Vagina (tissue), 2 donors: ENCODE measurements at regions not wholly inside any gene's neighbourhood (a gene's known extent, or its start where the extent isn't known, plus 50 kb on each side); places are given as distances from the start of the nearest gene placed in this dataset.

Experiments
- DNase-seq, 2 donors: peaks; one replicate each; pipeline ENCODE4 v3.0.0-alpha.2; 2017; ENCODE audit errors: extremely low spot score in 2 of 2
- H3K27ac ChIP-seq: fragments of 200-600 bp; sonication (generic); one replicate; pipeline ENCODE4 v1.5.1; 2019
- H3K27me3 ChIP-seq: fragments of 200-600 bp; sonication (generic); one replicate; pipeline ENCODE4 v1.5.1; 2019
- H3K36me3 ChIP-seq, 2 donors: fragments of 200-600 bp; sonication (generic); one replicate each; pipeline ENCODE4 v1.5.1; 2017 to 2019
- H3K4me1 ChIP-seq: fragments of 200-600 bp; sonication (generic); one replicate; pipeline ENCODE4 v1.5.1; 2019
- H3K4me3 ChIP-seq, 2 donors: fragments of 200-600 bp; sonication (generic); 1 replicate in 1 of 2; 2 replicates in 1 of 2; pipeline ENCODE4 v1.5.1; 2016 to 2019
- H3K9me3 ChIP-seq: fragments of 200-600 bp; sonication (generic); one replicate; pipeline ENCODE4 v1.5.1; 2019
- POLR2A ChIP-seq, 2 donors: fragments of 450-650 bp; IDR thresholded peaks; one replicate each; pipeline ENCODE4 v1.6.1; 2017; ENCODE audit warnings: antibody characterized with exemption in 2 of 2, mild to moderate bottlenecking in 2 of 2, moderate library complexity in 2 of 2
- POLR2AphosphoS5 ChIP-seq, 2 donors: sonication (generic); formaldehyde crosslinking; IDR thresholded peaks; one replicate each; pipeline ENCODE4 v1.9.0; 2017; ENCODE audit warnings: antibody characterized with exemption in 2 of 2, mild to moderate bottlenecking in 2 of 2, low read depth in 1 of 2; ENCODE audit not compliant: insufficient read depth in 1 of 2
- intact Hi-C: fragments of 100-400 bp; cut with DNase I; formaldehyde crosslinking; loops from one replicate; pipeline ENCODE4 v1.15.1; 2023
- TF ChIP-seq, protein P1 (sequence below), 3 experiments: fragments of 450-650 bp in 2 of 3; fragments of 200-600 bp in 1 of 3; sonication (generic) in 1 of 3; IDR thresholded peaks; one replicate each; pipeline ENCODE4 v1.5.1; 2017 to 2019; ENCODE audit warnings: antibody characterized with exemption in 3 of 3, mild to moderate bottlenecking in 2 of 3, moderate library complexity in 2 of 3

GRCh38 chr6:98116455-98116854, 717.9 kb upstream of the POU3F2 start:
- Histone ChIP-seq H3K4me1 (no peaks in the 10 kb centered on the region), H3K9me3 (no peaks in the 10 kb centered on the region), H3K27ac (no peak overlapping the region), H3K36me3 (no peaks in the 10 kb centered on the region), H3K4me3 (no peak overlapping the region), H3K27me3 (no peaks in the 10 kb centered on the region)
- DNase-seq: no peak
- intact Hi-C loops: no loop called here
- TF ChIP-seq POLR2A (IDR thresholded peaks at IDR 0.05): no peak
- TF ChIP-seq, protein P1, sequence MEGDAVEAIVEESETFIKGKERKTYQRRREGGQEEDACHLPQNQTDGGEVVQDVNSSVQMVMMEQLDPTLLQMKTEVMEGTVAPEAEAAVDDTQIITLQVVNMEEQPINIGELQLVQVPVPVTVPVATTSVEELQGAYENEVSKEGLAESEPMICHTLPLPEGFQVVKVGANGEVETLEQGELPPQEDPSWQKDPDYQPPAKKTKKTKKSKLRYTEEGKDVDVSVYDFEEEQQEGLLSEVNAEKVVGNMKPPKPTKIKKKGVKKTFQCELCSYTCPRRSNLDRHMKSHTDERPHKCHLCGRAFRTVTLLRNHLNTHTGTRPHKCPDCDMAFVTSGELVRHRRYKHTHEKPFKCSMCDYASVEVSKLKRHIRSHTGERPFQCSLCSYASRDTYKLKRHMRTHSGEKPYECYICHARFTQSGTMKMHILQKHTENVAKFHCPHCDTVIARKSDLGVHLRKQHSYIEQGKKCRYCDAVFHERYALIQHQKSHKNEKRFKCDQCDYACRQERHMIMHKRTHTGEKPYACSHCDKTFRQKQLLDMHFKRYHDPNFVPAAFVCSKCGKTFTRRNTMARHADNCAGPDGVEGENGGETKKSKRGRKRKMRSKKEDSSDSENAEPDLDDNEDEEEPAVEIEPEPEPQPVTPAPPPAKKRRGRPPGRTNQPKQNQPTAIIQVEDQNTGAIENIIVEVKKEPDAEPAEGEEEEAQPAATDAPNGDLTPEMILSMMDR (IDR thresholded peaks at IDR 0.05): no peak
- TF ChIP-seq POLR2AphosphoS5 (IDR thresholded peaks at IDR 0.05; ENCODE audit: insufficient read depth in 1 of 2, low read depth in 1 of 2): no peak

- Histone ChIP-seq H3K4me3 (no peak overlapping the region), H3K27ac (no peak overlapping the region), H3K36me3 (no peaks in the 10 kb centered on the region), H3K27me3 (no peaks in the 10 kb centered on the region), H3K4me1 (no peaks in the 10 kb centered on the region), H3K9me3 (no peaks in the 10 kb centered on the region)
- intact Hi-C loops: no loop called here
- TF ChIP-seq POLR2A (IDR thresholded peaks at IDR 0.05) (no peak), POLR2AphosphoS5 (IDR thresholded peaks at IDR 0.05; ENCODE audit: insufficient read depth in 1 of 2, low read depth in 1 of 2) (no peak)
- TF ChIP-seq, protein P1 (IDR thresholded peaks at IDR 0.05): no peak
- no peak for DNase-seq
Observed at GRCh38 chr6:98117068-98117467, 717.3 kb upstream of the POU3F2 start.

DNA sequence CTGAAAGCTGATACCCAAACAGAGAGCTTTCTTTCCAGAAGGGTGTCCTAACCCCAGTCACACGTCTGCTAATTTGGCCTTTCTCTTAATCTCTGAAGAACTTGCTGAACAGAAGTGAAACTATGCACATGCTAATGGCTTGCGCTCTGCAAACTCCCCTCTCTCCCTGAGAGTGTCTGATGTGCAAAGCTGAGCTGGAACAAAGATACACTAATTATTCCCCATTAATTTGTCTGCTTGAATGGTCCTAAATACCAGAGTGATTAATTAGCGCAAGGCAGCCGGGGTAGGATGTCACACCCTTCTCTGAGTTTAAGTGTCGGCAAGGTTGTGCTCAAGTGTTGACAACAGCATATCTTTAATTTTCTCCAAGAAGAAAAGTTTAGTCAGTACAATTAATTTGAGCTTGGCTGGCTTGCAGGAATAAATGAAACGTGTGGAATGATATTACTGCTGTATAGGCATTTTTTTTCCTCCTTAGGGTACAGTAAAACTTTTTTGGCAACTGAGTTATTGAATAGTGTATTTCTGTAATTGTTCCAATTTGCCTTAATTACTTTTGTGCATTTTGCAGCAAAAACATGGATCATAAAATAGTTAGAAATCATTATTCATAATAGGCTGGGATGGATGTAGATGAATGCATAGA, 715.9 kb upstream of the POU3F2 start:
- Histone ChIP-seq H3K27ac (no peak overlapping the region), H3K36me3 (no peaks in the 10 kb centered on the region), H3K4me1 (no peaks in the 10 kb centered on the region), H3K9me3 (no peaks in the 10 kb centered on the region), H3K4me3 (no peak overlapping the region), H3K27me3 (no peaks in the 10 kb centered on the region)
- intact Hi-C loops: no loop called here
- no peak for DNase-seq
- TF ChIP-seq, protein P1 (IDR thresholded peaks at IDR 0.05): no peak
- TF ChIP-seq POLR2AphosphoS5 (IDR thresholded peaks at IDR 0.05; ENCODE audit: insufficient read depth in 1 of 2, low read depth in 1 of 2) (no peak), POLR2A (IDR thresholded peaks at IDR 0.05) (no peak)

DNA sequence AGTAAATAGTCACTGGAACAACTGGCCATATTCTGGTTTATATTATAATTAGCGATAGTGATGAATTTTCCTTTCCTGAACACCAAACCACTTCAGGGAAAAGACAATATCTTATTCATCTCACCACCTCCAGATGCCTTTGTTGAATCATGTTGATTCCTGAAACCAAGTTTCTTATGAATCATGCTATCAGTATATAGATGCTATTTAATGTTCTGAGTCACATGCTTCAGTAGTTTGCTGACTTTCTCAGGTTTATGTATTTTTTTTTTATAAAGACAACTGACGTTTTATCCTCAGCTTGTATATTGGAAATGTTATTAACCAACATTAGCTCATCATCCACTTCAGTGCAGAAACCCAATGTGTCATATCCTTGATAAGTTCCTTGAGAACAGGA, 710.2 kb upstream of the POU3F2 start:
- Histone ChIP-seq H3K4me3 (no peak overlapping the region), H3K27me3 (no peaks in the 10 kb centered on the region), H3K36me3 (no peaks in the 10 kb centered on the region), H3K27ac (no peak overlapping the region), H3K9me3 (no peaks in the 10 kb centered on the region), H3K4me1 (no peaks in the 10 kb centered on the region)
- intact Hi-C loops: no loop called here
- TF ChIP-seq POLR2AphosphoS5 (IDR thresholded peaks at IDR 0.05; ENCODE audit: insufficient read depth in 1 of 2, low read depth in 1 of 2) (no peak), POLR2A (IDR thresholded peaks at IDR 0.05) (no peak)
- TF ChIP-seq, protein P1 (IDR thresholded peaks at IDR 0.05): no peak
- no peak for DNase-seq

GRCh38 chr6:98131290-98131990, 702.9 kb upstream of the POU3F2 start:
- H3K4me1 ChIP-seq: no peaks in the 10 kb centered on the region
- no peak overlapping the region for H3K4me3 ChIP-seq
- intact Hi-C loops: no loop called here
- no peak for TF ChIP-seq POLR2A (IDR thresholded peaks at IDR 0.05)
- TF ChIP-seq POLR2AphosphoS5 (IDR thresholded peaks at IDR 0.05; ENCODE audit: insufficient read depth in 1 of 2, low read depth in 1 of 2): no peak
- TF ChIP-seq, protein P1 (IDR thresholded peaks at IDR 0.05): no peak
- DNase-seq: no peak
- H3K9me3 ChIP-seq: no peaks in the 10 kb centered on the region
- no peaks in the 10 kb centered on the region for H3K36me3 ChIP-seq
- no peak overlapping the region for H3K27ac ChIP-seq
- H3K27me3 ChIP-seq: no peaks in the 10 kb centered on the region
